GM19438 (cell line): ENCODE measurements at regions not wholly inside any gene's neighbourhood (a gene's known extent, or its start where the extent isn't known, plus 50 kb on each side); places are given as distances from the start of the nearest gene placed in this dataset.

ENCODE experiments used
- ATAC-seq: cut with Tn5 transposase; IDR thresholded peaks from one replicate; pipeline ENCODE4 v1.9.1; 2021; ENCODE audit warnings: low read depth; ENCODE audit not compliant: unreplicated experiment

GRCh38 chr15:94535298-94536048, 304.1 kb downstream of the MCTP2 start:
- no peak for ATAC-seq

DNA sequence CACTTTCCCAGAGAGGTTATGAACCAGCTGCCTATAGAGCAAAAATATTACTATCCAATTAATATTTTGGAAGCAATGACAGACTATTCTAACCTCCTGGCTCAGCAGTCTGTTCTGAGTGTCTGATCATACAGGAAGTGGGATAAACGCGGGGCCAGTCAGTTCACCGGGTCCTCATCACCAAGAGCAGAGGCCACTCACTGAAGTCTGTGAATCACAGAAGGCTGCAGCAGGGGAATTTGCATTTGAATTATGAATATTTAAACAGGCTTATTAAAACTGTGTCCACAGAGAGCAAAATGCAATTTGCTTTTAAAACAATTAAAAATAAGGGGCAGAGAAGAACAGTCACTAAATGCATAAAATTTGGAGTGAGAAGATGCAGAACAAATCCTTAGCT, 305.2 kb downstream of the MCTP2 start:
- no peak for ATAC-seq

DNA sequence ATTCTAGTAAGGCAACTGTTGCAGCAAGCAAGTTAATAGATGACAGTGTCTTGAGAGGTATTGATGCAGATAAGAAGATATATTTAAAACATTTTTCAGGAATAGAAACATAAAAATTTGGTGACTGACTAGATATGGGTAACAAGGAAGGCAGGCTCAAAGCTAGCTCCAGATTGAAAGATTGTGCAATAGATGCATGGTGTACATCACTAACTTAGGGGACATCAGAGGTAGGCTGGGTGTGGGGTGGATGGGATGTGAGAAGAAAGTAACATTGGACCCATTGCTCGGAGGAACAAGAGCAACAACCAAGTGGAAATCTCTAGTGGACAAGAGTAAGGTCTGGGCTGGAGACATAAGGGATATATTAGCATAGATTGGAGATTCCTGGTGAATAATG, 306.9 kb downstream of the MCTP2 start:
- ATAC-seq = no peak

DNA sequence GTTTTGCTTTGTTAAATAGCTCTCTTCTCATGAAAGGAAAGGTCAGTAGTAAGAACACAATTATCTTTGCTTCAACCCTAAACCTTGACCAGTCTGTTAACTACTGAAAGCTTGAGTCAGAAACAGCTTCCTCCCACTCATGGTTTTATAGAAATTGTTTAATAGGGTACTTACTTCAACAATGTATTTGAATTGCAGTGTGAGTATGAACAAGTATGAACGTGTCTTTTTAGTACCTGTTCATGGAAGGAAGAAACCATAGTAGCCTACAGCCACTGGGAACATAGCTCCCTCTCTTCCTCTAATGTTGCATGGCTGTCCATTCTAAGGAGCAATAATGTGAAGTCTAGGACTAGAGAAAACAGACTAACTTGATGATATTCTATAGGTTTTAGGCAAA, 311.0 kb downstream of the MCTP2 start:
- no peak for ATAC-seq

- no peak for ATAC-seq
Measured at GRCh38 chr15:94546808-94547207, 315.4 kb downstream of the MCTP2 start.

GRCh38 chr15:94547711-94548110, 316.4 kb downstream of the MCTP2 start:
- ATAC-seq = no peak

- no peak for ATAC-seq
Measured at GRCh38 chr15:94555841-94556519, 324.6 kb downstream of the MCTP2 start.

DNA sequence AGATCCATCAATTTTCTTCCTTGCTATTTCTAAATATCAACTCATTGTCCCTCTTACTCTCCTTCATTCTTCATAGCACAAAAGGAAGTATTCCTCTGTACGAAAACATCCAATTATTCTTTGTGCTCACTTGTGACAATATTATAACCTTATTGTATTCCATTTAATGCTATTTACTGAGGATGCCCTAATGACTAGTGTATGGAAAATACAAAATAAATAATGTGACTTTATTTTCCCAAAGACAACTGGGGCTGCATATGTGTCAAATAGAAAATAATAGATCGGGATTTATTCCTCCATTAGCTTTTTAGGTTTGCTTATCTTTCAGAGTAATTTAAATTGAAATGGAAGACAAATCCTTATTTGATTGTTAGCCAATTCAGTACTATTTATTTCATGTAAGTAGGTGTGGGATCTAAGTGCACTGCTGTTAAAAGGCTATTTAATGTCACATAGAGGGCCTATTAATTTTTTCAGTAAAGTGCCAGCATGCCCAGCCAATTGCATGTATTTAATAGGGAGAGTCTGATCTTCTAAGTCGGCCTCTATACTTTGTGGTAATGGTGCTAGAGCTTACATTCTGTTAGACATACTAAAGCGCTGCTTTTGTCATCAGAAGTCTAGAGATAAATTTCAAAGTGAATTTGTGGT, 329.8 kb downstream of the MCTP2 start:
- no peak for ATAC-seq

GRCh38 chr15:94563456-94563855, 332.1 kb downstream of the MCTP2 start:
- no peak for ATAC-seq

GRCh38 chr15:94576889-94577533, 345.6 kb downstream of the MCTP2 start:
- no peak for ATAC-seq

DNA sequence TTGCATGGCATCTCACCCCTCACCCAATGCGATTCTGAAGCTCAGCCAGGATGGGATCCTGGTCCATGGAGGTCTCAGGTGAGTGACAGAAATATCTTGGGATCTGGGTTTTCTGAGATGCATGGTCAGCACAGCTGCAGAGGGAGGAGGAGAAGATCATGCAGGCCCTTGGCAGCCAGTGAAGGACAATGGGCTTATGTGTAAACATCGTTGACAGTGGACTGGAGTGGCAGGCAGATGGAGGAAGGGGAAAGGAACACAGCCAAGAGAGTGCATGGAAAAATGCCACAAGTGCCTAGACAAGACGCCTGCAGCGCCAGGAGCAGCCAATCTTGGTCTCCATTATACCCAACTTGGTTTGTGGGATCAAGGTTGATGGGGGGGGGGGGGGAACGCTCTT, 347.9 kb downstream of the MCTP2 start:
- no peak for ATAC-seq

- ATAC-seq = no peak
Measured at GRCh38 chr15:94580211-94580885, 349.0 kb downstream of the MCTP2 start.

DNA sequence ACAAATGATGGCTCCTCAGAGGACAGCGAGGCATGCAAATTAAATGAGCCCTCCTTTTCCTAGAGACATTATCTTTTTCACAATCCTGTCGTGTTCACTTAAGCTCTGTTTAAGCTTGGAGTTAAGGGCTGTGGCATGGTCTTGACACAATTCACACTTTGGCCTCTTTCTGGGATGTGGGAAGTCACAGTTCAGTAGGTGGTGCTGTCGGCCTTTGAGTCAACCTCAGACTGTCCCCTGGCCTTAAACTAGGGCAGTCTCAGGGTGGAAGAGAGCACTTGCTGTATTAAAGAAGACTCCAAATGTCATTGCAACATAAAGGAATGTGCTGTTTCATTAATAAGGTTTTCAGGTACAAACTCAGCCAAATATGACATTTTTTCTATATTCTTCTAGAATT, 351.0 kb downstream of the MCTP2 start:
- ATAC-seq = no peak

DNA sequence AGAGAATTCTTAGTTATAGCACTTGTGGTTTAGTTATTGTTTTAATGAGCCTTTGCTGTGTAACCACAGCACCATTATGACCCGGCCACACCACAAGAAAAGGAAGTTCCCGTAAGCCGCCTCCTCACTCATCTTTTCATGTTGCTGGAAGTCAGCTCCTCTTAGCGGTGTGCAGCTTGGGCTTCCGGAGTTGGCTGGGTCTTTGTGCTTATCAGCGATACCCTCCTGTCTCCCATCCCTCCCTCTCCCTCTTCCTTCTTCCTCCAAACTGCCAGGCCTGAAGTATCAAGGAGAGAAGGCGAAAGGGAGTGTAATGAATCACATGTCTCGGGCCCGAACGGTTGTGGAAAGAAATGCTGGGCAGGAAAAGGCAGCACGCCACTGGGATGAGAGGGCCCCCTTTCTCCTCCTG, 353.5 kb downstream of the MCTP2 start:
- peak; percentile 86 for ATAC-seq

DNA sequence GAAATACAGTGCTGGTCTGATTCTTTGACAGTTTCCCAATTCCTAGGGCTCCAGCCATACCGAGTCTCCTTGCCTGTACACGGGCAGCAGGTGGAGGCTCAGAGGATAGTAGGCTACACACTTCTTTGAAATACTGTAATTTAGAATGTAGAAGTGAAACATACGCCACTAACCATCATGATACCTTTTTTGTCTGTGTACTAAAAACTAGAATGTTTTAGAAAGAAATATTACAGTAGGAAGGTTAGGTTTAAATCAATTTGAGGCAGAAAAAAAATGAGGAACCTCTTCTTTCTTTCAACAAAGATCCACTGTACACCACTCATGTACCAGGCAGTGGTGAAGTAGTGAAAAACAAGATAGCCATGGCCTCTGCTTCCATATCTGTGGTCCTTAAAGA, 354.7 kb downstream of the MCTP2 start:
- peak; percentile 51 for ATAC-seq

DNA sequence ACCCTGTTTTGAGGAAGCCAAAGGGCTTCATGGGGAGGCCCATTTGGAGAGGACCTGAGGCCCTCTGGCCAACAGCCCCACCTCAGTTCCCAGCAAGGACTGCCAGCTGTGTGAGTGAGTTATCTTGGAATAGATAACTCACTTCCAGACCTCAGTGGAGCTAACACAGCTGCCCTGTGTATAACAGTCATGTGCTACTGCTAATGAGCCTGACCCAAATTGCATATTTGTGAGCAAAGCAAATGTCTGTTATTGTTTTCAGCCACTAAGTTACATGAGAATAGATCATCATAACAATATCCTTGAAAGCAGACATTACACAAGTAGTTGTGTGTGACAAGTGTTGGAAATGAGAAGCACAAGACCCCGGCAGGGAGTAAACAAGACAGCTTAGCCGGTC, 355.8 kb downstream of the MCTP2 start:
- no peak for ATAC-seq

DNA sequence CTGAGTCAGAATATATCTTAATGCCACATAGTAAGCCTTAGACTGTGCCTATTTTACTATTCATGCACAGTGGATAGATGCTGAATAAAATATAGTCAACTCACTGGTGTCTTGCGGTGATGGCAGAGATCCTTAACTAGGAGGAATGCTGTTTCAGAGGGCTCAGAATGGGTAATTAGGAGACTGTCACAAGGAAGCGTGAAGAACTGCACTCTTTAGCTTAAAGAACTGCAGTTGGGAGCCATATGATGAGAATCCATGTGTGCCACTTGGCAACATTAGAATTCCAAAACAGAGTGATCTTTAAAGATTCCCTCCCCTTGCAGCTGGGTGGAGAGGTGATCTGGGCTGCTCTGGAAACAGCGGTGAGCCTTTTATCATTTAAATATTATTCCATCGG, 357.6 kb downstream of the MCTP2 start:
- ATAC-seq = no peak

GRCh38 chr15:94592495-94592894, 361.1 kb downstream of the MCTP2 start:
- no peak for ATAC-seq

- ATAC-seq = no peak
Measured at GRCh38 chr15:94596707-94597106, 365.3 kb downstream of the MCTP2 start.

DNA sequence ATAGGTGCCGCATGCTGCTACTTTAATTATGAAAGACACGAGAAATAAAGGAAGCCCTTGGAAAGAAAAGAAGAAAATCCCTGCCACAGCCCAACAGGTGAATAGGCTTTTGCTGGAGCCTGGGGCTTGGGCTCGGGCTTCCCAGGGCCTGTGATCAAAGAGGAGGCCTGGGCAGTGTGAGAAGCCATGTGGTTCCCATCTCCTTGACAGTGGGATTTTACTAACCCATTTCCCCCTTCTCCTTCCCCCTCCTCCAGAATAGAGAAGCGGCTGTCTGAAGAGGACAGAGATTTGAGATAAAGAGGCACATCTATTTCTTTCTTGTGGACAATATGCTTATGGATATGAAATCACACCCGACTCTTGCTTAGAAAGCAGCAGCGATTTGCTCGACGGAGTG, 369.1 kb downstream of the MCTP2 start:
- ATAC-seq = no peak
